22Rv1 (cell line): ENCODE measurements at regions not wholly inside any gene's neighbourhood (a gene's known extent, or its start where the extent isn't known, plus 50 kb on each side); places are given as distances from the start of the nearest gene placed in this dataset.

Experiments
- H3K27ac ChIP-seq: fragments of 450-650 bp; 2 replicates; pipeline ENCODE4 v1.5.1; 2017
- ZFX ChIP-seq: fragments of 450-650 bp; IDR thresholded peaks from 2 replicates; pipeline ENCODE4 v1.6.1; 2017; ENCODE audit warnings: antibody characterized with exemption, borderline replicate concordance
- TF ChIP-seq, protein P1 (sequence below): fragments of 450-650 bp; IDR thresholded peaks from 2 replicates; pipeline ENCODE4 v1.5.1; 2017; ENCODE audit warnings: mild to moderate bottlenecking

DNA sequence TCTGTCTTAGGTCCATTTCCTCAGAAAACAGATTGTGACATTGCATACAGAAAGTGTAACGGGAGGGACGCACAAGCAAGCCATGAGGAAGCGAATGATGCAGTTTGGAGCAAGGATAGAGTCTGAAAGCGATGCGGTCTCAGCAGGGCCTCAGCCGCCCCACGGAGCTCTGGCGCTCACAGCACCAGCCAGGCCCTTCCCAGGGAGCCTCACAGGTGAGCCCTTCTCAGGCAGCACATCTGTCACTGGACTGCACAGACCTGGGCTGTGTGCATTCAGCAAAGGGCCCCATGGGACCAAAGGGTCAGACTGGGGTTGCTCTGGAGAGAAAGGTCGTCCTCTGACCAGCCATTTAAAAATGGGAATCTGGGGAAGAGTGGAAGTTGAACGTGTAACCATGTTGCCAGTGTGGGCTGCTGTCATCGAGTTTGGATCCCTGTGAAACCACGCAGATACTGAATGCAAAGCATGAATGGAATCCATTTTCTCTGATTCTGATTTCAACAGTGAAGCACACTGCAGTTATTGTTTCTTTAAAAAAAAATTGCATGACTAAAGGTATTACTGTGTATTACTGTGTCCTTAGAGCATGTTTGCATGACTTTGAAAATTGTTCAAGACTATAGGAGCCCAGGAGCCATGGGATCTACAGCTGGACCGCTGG, 350.0 kb upstream of the AKR1E2 start:
- TF ChIP-seq, protein P1, sequence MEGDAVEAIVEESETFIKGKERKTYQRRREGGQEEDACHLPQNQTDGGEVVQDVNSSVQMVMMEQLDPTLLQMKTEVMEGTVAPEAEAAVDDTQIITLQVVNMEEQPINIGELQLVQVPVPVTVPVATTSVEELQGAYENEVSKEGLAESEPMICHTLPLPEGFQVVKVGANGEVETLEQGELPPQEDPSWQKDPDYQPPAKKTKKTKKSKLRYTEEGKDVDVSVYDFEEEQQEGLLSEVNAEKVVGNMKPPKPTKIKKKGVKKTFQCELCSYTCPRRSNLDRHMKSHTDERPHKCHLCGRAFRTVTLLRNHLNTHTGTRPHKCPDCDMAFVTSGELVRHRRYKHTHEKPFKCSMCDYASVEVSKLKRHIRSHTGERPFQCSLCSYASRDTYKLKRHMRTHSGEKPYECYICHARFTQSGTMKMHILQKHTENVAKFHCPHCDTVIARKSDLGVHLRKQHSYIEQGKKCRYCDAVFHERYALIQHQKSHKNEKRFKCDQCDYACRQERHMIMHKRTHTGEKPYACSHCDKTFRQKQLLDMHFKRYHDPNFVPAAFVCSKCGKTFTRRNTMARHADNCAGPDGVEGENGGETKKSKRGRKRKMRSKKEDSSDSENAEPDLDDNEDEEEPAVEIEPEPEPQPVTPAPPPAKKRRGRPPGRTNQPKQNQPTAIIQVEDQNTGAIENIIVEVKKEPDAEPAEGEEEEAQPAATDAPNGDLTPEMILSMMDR = no peak
- no peak for TF ChIP-seq ZFX

DNA sequence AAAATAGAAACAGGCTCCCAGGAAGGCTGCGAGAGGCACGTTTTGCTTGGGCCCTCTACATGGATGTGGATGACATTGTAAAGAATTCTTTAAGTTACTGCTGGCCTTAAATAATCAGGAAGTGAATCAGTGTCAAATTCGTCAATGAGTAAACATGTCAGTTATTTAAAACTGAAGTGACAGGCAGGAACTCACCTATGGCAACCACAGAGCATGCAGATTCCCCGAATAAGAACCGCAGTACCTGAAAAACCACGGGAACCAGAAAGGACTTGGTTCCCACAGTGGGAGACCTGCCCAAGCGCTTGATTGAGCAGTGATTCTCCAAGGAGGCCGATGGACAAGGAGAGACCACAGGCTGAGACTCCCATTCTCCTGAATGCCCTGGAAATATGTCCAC, 351.2 kb upstream of the AKR1E2 start:
- H3K27ac ChIP-seq = no peak overlapping the region
- TF ChIP-seq, protein P1 = no peak
- no peak for TF ChIP-seq ZFX

More for the DNA sequence above, 350.0 kb upstream of the AKR1E2 start:
- H3K27ac ChIP-seq = no peak overlapping the region

DNA sequence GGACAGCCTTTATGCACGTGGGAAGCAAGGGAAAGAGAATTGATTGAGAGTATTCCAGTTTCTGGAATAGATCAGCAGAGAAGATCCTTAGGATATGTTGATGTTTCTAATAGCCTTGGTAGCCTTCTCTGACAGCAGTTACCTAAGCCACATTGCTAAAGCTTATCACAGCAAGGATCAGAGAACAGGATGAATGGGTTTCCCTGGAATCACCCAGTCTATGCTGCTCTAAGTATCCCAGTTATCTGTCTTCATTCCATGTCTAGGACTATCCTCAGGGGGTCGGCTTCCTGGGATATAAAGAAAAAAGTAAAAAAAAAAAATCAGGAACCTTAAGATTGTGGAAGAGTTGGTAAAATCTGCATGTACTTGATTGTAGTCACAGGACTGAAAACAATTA, 352.0 kb upstream of the AKR1E2 start:
- TF ChIP-seq ZFX = no peak
- TF ChIP-seq, protein P1 = no peak
- no peak overlapping the region for H3K27ac ChIP-seq

DNA sequence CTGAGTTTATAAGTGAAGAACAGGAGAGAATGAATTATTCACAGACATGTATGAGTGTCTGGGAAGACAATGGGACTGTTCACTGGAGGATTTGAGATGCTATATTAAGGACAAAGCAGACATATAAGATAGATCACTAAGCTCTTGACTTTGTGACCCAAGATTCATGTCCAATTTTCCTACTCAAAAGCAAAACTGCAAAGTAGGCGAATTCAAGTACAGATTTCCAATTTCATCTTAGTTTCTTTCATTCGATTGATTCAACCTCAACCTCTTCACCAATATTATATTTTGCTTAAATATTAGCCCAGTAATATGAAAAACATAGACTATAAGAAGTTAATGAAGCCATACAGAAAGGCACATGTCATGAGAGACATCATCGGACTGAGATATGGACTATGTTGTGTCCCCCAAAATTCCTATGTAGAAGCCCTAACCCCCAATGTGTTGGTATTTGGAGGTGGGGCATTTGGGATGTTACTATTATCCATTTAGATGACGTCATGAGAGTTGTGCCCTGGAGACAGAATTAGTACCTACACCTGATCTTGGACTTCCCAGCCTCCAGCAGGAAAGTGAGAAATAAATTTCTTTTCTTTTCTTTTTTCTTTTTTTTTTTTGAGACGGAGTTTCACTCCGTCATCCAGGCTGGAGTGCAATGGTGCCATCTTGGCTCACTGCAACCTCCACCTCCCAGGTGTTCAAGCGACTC, 353.7 kb upstream of the AKR1E2 start:
- TF ChIP-seq ZFX = no peak
- TF ChIP-seq, protein P1 = no peak

DNA sequence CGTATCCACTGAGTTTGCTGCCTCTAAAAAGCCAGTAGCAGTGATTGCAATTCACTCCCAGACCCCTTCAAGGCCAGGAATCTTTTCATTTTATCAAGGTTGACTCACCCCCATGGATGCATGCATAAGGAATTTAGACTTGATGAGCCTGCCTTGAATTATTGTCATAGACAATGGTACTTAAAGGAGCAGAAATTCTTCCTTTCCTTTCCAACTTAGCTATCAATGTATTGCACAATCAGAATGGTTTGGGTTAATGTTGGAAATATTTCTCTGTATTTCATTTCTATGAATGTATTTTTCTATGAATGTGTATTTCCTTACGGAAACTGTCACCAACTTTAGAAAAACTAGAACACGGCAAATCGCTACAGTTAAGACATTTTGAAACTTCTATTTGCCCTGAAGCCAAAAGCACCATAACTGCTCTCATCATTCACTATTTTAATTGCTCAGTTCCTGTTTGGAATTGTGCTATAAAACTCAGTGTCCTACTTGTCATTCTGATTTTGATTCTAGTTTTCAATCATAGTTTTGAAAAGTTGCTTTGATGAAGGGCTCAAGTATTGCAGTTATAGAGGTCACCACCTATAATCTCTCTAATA, 355.7 kb upstream of the AKR1E2 start:
- no peak for TF ChIP-seq ZFX
- TF ChIP-seq, protein P1 = no peak
- no peak overlapping the region for H3K27ac ChIP-seq

More for the DNA sequence above, 353.7 kb upstream of the AKR1E2 start:
- no peak overlapping the region for H3K27ac ChIP-seq

DNA sequence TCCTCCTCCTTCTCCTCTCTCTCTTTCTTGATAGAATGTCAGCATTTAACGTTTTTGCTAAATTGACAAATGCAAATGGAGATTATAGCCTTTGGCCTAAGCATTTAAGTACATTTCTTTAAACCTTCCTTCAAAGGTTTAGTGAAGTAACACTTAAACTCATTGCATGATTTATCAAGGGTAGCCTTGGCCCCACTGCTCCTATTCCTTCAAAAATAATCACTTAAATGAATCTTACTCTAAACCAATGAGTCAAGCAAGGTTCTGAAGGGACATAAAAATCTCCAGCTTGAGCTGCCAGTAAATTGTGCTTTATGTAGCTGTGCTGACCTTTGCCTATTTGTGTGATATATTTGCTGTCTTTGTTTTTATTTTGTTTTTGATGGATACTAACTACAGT, 358.5 kb upstream of the AKR1E2 start:
- no peak overlapping the region for H3K27ac ChIP-seq
- no peak for TF ChIP-seq ZFX

DNA sequence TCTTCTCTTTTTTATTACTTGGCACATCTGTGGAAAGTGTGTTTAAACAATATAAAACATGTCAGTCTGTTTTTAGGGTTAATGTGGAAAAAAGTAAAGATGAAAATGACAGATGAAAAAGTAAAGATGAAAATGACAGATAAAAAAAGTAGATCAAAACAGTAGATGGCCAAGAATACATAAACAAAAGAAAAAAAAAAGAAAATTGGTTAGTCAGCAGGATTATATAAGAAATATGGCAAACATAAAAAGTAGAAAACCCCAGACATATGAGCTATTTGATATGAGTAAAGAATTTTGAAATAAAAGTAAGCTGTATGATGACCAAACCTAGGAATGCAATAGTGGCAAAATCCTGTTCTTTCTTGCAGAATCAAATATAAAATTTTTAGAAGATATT, 365.7 kb upstream of the AKR1E2 start:
- TF ChIP-seq, protein P1 = no peak
- TF ChIP-seq ZFX = no peak
- H3K27ac ChIP-seq = no peak overlapping the region
